ENCODE measurements at regions not wholly inside any gene's neighbourhood (a gene's known extent, or its start where the extent isn't known, plus 50 kb on each side); places are given as distances from the start of the nearest gene placed in this dataset.
A peak's percentile ranks its signal among the peaks of the same experiment; 100 is the strongest.

- no peaks in the 10 kb centered on the region for H3K36me3 ChIP-seq
- H3K9ac ChIP-seq: no peak overlapping the region
- H3K27me3 ChIP-seq: no peaks in the 10 kb centered on the region
- no peak for TF ChIP-seq Cebpa-rat (IDR thresholded peaks at IDR 0.05)
- H3K4me2 ChIP-seq: no peak overlapping the region
- no peaks in the 10 kb centered on the region for H3K9me3 ChIP-seq
- no peaks in the 10 kb centered on the region for H4K20me1 ChIP-seq
- H3K27ac ChIP-seq: no peak overlapping the region
- H3K4me3 ChIP-seq: no peak overlapping the region
- H3K4me1 ChIP-seq: no peaks in the 10 kb centered on the region
Measured at GRCh38 chr4:82055156-82055555, 318.6 kb downstream of the HNRNPD start.

GRCh38 chr4:82053396-82053795, 320.4 kb downstream of the HNRNPD start:
- H3K9ac ChIP-seq: no peak overlapping the region
- TF ChIP-seq Cebpa-rat (IDR thresholded peaks at IDR 0.05): no peak
- no peaks in the 10 kb centered on the region for H3K36me3 ChIP-seq
- no peak overlapping the region for H3K27ac ChIP-seq
- H4K20me1 ChIP-seq: no peaks in the 10 kb centered on the region
- H3K4me2 ChIP-seq: no peak overlapping the region
- no peaks in the 10 kb centered on the region for H3K4me1 ChIP-seq
- H3K4me3 ChIP-seq: no peak overlapping the region
- H3K27me3 ChIP-seq: no peaks in the 10 kb centered on the region
- no peaks in the 10 kb centered on the region for H3K9me3 ChIP-seq

- Histone ChIP-seq H3K27ac (no peak overlapping the region), H3K4me1 (no peaks in the 10 kb centered on the region), H4K20me1 (no peaks in the 10 kb centered on the region), H3K27me3 (peaks cover 10% of the 10 kb centered on the region), H3K36me3 (no peaks in the 10 kb centered on the region), H3K4me2 (no peak overlapping the region), H3K9me3 (no peaks in the 10 kb centered on the region), H3K4me3 (no peak overlapping the region), H3K9ac (no peak overlapping the region)
- no peak for TF ChIP-seq Cebpa-rat (IDR thresholded peaks at IDR 0.05)
Measured at GRCh38 chr4:82050796-82051195, 323.0 kb downstream of the HNRNPD start.

GRCh38 chr4:82049294-82049693, 324.5 kb downstream of the HNRNPD start:
- Histone ChIP-seq H3K4me2 (no peak overlapping the region), H3K9ac (no peak overlapping the region), H3K27ac (no peak overlapping the region), H3K4me1 (no peaks in the 10 kb centered on the region), H3K4me3 (no peak overlapping the region), H3K9me3 (peaks cover 8% of the 10 kb centered on the region; the same call in 1 of the 2 replicates), H3K27me3 (peaks cover 25% of the 10 kb centered on the region), H4K20me1 (no peaks in the 10 kb centered on the region), H3K36me3 (no peaks in the 10 kb centered on the region)
- TF ChIP-seq Cebpa-rat (IDR thresholded peaks at IDR 0.05): no peak

GRCh38 chr4:82047731-82048130, 326.1 kb downstream of the HNRNPD start:
- no peaks in the 10 kb centered on the region for H3K36me3 ChIP-seq
- H3K9ac ChIP-seq: no peak overlapping the region
- H3K27ac ChIP-seq: no peak overlapping the region
- no peaks in the 10 kb centered on the region for H3K4me1 ChIP-seq
- H3K9me3 ChIP-seq: peaks cover 15% of the 10 kb centered on the region; the same call in 1 of the 2 replicates
- no peak overlapping the region for H3K4me3 ChIP-seq
- no peak for TF ChIP-seq Cebpa-rat (IDR thresholded peaks at IDR 0.05)
- H4K20me1 ChIP-seq: no peaks in the 10 kb centered on the region
- H3K4me2 ChIP-seq: no peak overlapping the region
- peaks cover 41% of the 10 kb centered on the region for H3K27me3 ChIP-seq

GRCh38 chr4:82046796-82047195, 327.0 kb downstream of the HNRNPD start:
- peaks cover 50% of the 10 kb centered on the region for H3K27me3 ChIP-seq
- H3K27ac ChIP-seq: no peak overlapping the region
- peaks cover 15% of the 10 kb centered on the region; the same call in 1 of the 2 replicates for H3K9me3 ChIP-seq
- no peaks in the 10 kb centered on the region for H3K4me1 ChIP-seq
- no peaks in the 10 kb centered on the region for H3K36me3 ChIP-seq
- no peak overlapping the region for H3K9ac ChIP-seq
- no peak for TF ChIP-seq Cebpa-rat (IDR thresholded peaks at IDR 0.05)
- H3K4me2 ChIP-seq: no peak overlapping the region
- H4K20me1 ChIP-seq: no peaks in the 10 kb centered on the region
- no peak overlapping the region for H3K4me3 ChIP-seq

GRCh38 chr4:82045267-82045666, 328.5 kb downstream of the HNRNPD start:
- peaks cover 57% of the 10 kb centered on the region for H3K27me3 ChIP-seq
- peaks cover 15% of the 10 kb centered on the region; the same call in 1 of the 2 replicates for H3K9me3 ChIP-seq
- H3K4me2 ChIP-seq: no peak overlapping the region

GRCh38 chr4:82044141-82044993, 329.4 kb downstream of the HNRNPD start:
- Histone ChIP-seq H3K4me3 (peak overlapping the region; percentile 57), H3K4me1 (no peaks in the 10 kb centered on the region), H3K9ac (no peak overlapping the region), H3K9me3 (peaks cover 15% of the 10 kb centered on the region; the same call in 1 of the 2 replicates), H3K27me3 (peaks cover 57% of the 10 kb centered on the region), H4K20me1 (no peaks in the 10 kb centered on the region), H3K36me3 (no peaks in the 10 kb centered on the region), H3K27ac (no peak overlapping the region), H3K4me2 (peak overlapping the region; percentile 71)
- TF ChIP-seq Cebpa-rat (IDR thresholded peaks at IDR 0.05): no peak

More at GRCh38 chr4:82045267-82045666, 328.5 kb downstream of the HNRNPD start:
- no peak overlapping the region for H3K9ac ChIP-seq
- H4K20me1 ChIP-seq: no peaks in the 10 kb centered on the region
- no peak overlapping the region for H3K4me3 ChIP-seq
- no peaks in the 10 kb centered on the region for H3K4me1 ChIP-seq
- H3K27ac ChIP-seq: no peak overlapping the region
- TF ChIP-seq Cebpa-rat (IDR thresholded peaks at IDR 0.05): no peak
- no peaks in the 10 kb centered on the region for H3K36me3 ChIP-seq

- no peak for TF ChIP-seq Cebpa-rat (IDR thresholded peaks at IDR 0.05)
- peaks cover 57% of the 10 kb centered on the region for H3K27me3 ChIP-seq
- no peaks in the 10 kb centered on the region for H4K20me1 ChIP-seq
- no peaks in the 10 kb centered on the region for H3K36me3 ChIP-seq
- no peaks in the 10 kb centered on the region for H3K4me1 ChIP-seq
- H3K4me2 ChIP-seq: peak overlapping the region; percentile 71
- H3K4me3 ChIP-seq: peak overlapping the region; percentile 57
- peaks cover 15% of the 10 kb centered on the region; the same call in 1 of the 2 replicates for H3K9me3 ChIP-seq
- no peak overlapping the region for H3K9ac ChIP-seq
- H3K27ac ChIP-seq: no peak overlapping the region
Measured at GRCh38 chr4:82043809-82044137, 330.0 kb downstream of the HNRNPD start.

- Histone ChIP-seq H3K4me1 (no peaks in the 10 kb centered on the region), H3K36me3 (no peaks in the 10 kb centered on the region), H3K4me2 (no peak overlapping the region), H3K9me3 (peaks cover 15% of the 10 kb centered on the region; the same call in 1 of the 2 replicates), H3K27ac (no peak overlapping the region), H3K4me3 (no peak overlapping the region), H3K27me3 (peaks cover 57% of the 10 kb centered on the region), H4K20me1 (no peaks in the 10 kb centered on the region), H3K9ac (no peak overlapping the region)
- TF ChIP-seq Cebpa-rat (IDR thresholded peaks at IDR 0.05): no peak
Measured at GRCh38 chr4:82043081-82043808, 330.5 kb downstream of the HNRNPD start.

All from BLaER1 (cell line).